GM23338 (cell line): ENCODE measurements at regions not wholly inside any gene's neighbourhood (a gene's known extent, or its start where the extent isn't known, plus 50 kb on each side); places are given as distances from the start of the nearest gene placed in this dataset.

Source experiments
- ATAC-seq: fragments of 200-7000 bp; cut with Tn5 transposase; 3 replicates; pipeline ENCODE4 v1.9.1; 2020
- DNase-seq: peaks from one replicate; pipeline ENCODE4 v3.0.0-alpha.2; 2015; ENCODE audit warnings: low spot score
- H2AFZ ChIP-seq: fragments of 200-600 bp; sonication (generic); 2 replicates; pipeline ENCODE4 v1.8.0; 2016; ENCODE audit warnings: antibody characterized with exemption, mild to moderate bottlenecking, moderate library complexity
- H3F3A ChIP-seq: fragments of 200-600 bp; sonication (generic); replicated peaks from 2 replicates; pipeline ENCODE4 v1.8.0; 2017; ENCODE audit warnings: antibody characterized with exemption, mixed run types, low read depth
- H3K27ac ChIP-seq: fragments of 200-600 bp; sonication (generic); 2 replicates; pipeline ENCODE4 v1.6.1; 2016; ENCODE audit warnings: low read depth
- H3K27me3 ChIP-seq: fragments of 200-600 bp; sonication (generic); 2 replicates; pipeline ENCODE4 v1.8.0; 2016; ENCODE audit warnings: mild to moderate bottlenecking, mixed run types, moderate library complexity; ENCODE audit not compliant: insufficient read depth
- H3K36me3 ChIP-seq: fragments of 200-600 bp; sonication (generic); 2 replicates; pipeline ENCODE4 v1.8.0; 2016; ENCODE audit warnings: mild to moderate bottlenecking; ENCODE audit not compliant: insufficient read depth
- H3K4me1 ChIP-seq: fragments of 200-600 bp; sonication (generic); 2 replicates; pipeline ENCODE4 v1.8.0; 2016; ENCODE audit warnings: mild to moderate bottlenecking, moderate library complexity; ENCODE audit not compliant: insufficient read depth
- H3K4me2 ChIP-seq: fragments of 200-600 bp; sonication (generic); 2 replicates; pipeline ENCODE4 v1.7.1; 2017; ENCODE audit warnings: mixed run types
- H3K4me3 ChIP-seq: fragments of 200-600 bp; sonication (generic); 2 replicates; pipeline ENCODE4 v1.6.1; 2016; ENCODE audit warnings: mixed run types
- H3K79me2 ChIP-seq: fragments of 200-600 bp; sonication (generic); replicated peaks from 2 replicates; pipeline ENCODE4 v1.8.0; 2017; ENCODE audit warnings: mild to moderate bottlenecking; ENCODE audit not compliant: insufficient read depth
- H3K9me2 ChIP-seq: fragments of 200-600 bp; sonication (generic); 2 replicates; pipeline ENCODE4 v1.8.0; 2017; ENCODE audit not compliant: insufficient read depth
- H4K20me1 ChIP-seq: fragments of 200-600 bp; sonication (generic); replicated peaks from 2 replicates; pipeline ENCODE4 v1.8.0; 2017; ENCODE audit warnings: mild to moderate bottlenecking; ENCODE audit not compliant: insufficient read depth
- H3K27ac Mint-ChIP-seq: 2 replicates; pipeline ENCODE4 v1.8.0; 2020; ENCODE audit warnings: inconsistent platforms, mild to moderate bottlenecking, moderate library complexity, mixed read lengths
- H3K27me3 Mint-ChIP-seq: 3 replicates; pipeline ENCODE4 v1.8.0; 2022; ENCODE audit warnings: low read depth, mild to moderate bottlenecking, moderate library complexity, mixed read lengths, inconsistent platforms; ENCODE audit not compliant: insufficient read depth, poor library complexity
- H3K36me3 Mint-ChIP-seq: 3 replicates; pipeline ENCODE4 v1.8.0; 2021; ENCODE audit warnings: low read depth, mild to moderate bottlenecking, inconsistent platforms, moderate library complexity, mixed read lengths
- H3K4me1 Mint-ChIP-seq: 3 replicates; pipeline ENCODE4 v1.8.0; 2020; ENCODE audit warnings: mild to moderate bottlenecking, inconsistent platforms, mixed read lengths
- H3K4me3 Mint-ChIP-seq: 3 replicates; pipeline ENCODE4 v1.8.0; 2021; ENCODE audit warnings: moderate library complexity, mild to moderate bottlenecking, inconsistent platforms, mixed read lengths
- H3K9me3 Mint-ChIP-seq: 3 replicates; pipeline ENCODE4 v1.8.0; 2020; ENCODE audit warnings: moderate library complexity, mild to moderate bottlenecking, inconsistent platforms, mixed read lengths
- CTCF ChIP-seq, 2 experiments: fragments of 200-600 bp in 1 of 2; sonication (generic) in 1 of 2; conservative IDR thresholded peaks; 2 replicates each; pipeline versions ENCODE4 v1.5.1 to v1.6.1; 2016 to 2017; ENCODE audit warnings: antibody characterized with exemption in 2 of 2, low read depth in 2 of 2, mild to moderate bottlenecking in 2 of 2, moderate library complexity in 1 of 2
- EZH2 ChIP-seq: fragments of 200-600 bp; sonication (generic); IDR thresholded peaks from one replicate; pipeline ENCODE4 v1.8.0; 2017; ENCODE audit warnings: antibody characterized with exemption, mild to moderate bottlenecking, low read depth; ENCODE audit not compliant: unreplicated experiment
- EZH2phosphoT487 ChIP-seq: fragments of 200-600 bp; sonication (generic); IDR thresholded peaks from one replicate; pipeline ENCODE4 v1.8.1; 2018; ENCODE audit warnings: antibody characterized with exemption; ENCODE audit not compliant: unreplicated experiment
- JUNB ChIP-seq: IDR thresholded peaks from one replicate; pipeline ENCODE4 v1.6.1; 2016; ENCODE audit warnings: antibody characterized with exemption; ENCODE audit not compliant: unreplicated experiment
- NANOG ChIP-seq: IDR thresholded peaks from 2 replicates; pipeline ENCODE4 v1.6.1; 2016; ENCODE audit warnings: antibody characterized with exemption, borderline replicate concordance
- STAT1 ChIP-seq: IDR thresholded peaks from one replicate; pipeline ENCODE4 v1.6.1; 2016; ENCODE audit warnings: antibody characterized with exemption; ENCODE audit not compliant: unreplicated experiment
- ZNF114 ChIP-seq: fragments of 250-450 bp; sonication (Bioruptor Pico); IDR thresholded peaks from 2 replicates; pipeline ENCODE4 v1.5.0; 2020; ENCODE audit warnings: mild to moderate bottlenecking, moderate library complexity
- ZNF331 ChIP-seq: fragments of 250-450 bp; sonication (Bioruptor Pico); IDR thresholded peaks from 2 replicates; pipeline ENCODE4 v1.5.0; 2020; ENCODE audit warnings: low read depth, mild to moderate bottlenecking, moderate library complexity
- ZNF462 ChIP-seq: fragments of 250-450 bp; sonication (Bioruptor Pico); IDR thresholded peaks from 2 replicates; pipeline ENCODE4 v1.5.0; 2020; ENCODE audit warnings: mild to moderate bottlenecking, moderate library complexity
- TF ChIP-seq, protein P1 (sequence below): IDR thresholded peaks from one replicate; pipeline ENCODE4 v1.6.1; 2018; ENCODE audit warnings: antibody characterized with exemption; ENCODE audit not compliant: unreplicated experiment
- TF ChIP-seq, protein P2 (sequence below): IDR thresholded peaks from 2 replicates; pipeline ENCODE4 v1.6.1; 2016; ENCODE audit warnings: antibody characterized with exemption

DNA sequence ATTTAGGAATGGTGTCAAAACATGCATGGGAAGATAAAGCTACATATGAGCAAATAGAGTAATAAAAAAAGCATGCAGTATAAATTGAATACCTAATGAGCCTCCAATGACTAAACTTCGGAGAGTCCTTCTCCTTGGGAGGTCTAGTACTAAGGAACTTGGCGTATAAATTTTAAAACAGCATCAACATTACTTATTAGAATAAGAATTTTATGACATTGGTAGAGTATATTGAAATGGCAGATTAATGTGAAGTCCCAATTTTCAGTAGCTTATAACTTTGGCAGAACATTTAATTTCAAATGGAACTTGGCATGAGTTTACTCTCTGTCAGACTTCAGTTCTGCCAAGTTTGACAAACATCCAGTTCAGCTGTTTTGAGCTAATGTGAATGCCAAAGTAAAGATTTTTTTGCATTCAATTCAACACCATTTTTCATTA, 104.7 kb upstream of the RGS18 start:
- Histone ChIP-seq H3F3A (no peaks in the 10 kb centered on the region), H3K4me3 (no peak overlapping the region), H3K9me2 (no peaks in the 10 kb centered on the region), H3K4me1 (no peaks in the 10 kb centered on the region), H2AFZ (no peak overlapping the region), H3K79me2 (no peaks in the 10 kb centered on the region), H4K20me1 (no peaks in the 10 kb centered on the region), H3K4me2 (no peak overlapping the region), H3K27ac (no peak overlapping the region), H3K36me3 (no peaks in the 10 kb centered on the region), H3K27me3 (no peaks in the 10 kb centered on the region)
- no peaks in the 10 kb centered on the region for H3K4me1 Mint-ChIP-seq
- ATAC-seq (no peak), DNase-seq (no peak)
- H3K36me3 Mint-ChIP-seq, result no peaks in the 10 kb centered on the region
- TF ChIP-seq EZH2phosphoT487 (no peak), EZH2 (no peak), ZNF114 (CRISPR knock-in tag) (no peak), JUNB (no peak), STAT1 (no peak), ZNF462 (CRISPR knock-in tag) (no peak), CTCF (conservative IDR thresholded peaks at IDR 0.05; ENCODE audit: low read depth in 2 of 2) (no peak), ZNF331 (CRISPR knock-in tag) (no peak), NANOG (no peak)
- TF ChIP-seq, protein P1, sequence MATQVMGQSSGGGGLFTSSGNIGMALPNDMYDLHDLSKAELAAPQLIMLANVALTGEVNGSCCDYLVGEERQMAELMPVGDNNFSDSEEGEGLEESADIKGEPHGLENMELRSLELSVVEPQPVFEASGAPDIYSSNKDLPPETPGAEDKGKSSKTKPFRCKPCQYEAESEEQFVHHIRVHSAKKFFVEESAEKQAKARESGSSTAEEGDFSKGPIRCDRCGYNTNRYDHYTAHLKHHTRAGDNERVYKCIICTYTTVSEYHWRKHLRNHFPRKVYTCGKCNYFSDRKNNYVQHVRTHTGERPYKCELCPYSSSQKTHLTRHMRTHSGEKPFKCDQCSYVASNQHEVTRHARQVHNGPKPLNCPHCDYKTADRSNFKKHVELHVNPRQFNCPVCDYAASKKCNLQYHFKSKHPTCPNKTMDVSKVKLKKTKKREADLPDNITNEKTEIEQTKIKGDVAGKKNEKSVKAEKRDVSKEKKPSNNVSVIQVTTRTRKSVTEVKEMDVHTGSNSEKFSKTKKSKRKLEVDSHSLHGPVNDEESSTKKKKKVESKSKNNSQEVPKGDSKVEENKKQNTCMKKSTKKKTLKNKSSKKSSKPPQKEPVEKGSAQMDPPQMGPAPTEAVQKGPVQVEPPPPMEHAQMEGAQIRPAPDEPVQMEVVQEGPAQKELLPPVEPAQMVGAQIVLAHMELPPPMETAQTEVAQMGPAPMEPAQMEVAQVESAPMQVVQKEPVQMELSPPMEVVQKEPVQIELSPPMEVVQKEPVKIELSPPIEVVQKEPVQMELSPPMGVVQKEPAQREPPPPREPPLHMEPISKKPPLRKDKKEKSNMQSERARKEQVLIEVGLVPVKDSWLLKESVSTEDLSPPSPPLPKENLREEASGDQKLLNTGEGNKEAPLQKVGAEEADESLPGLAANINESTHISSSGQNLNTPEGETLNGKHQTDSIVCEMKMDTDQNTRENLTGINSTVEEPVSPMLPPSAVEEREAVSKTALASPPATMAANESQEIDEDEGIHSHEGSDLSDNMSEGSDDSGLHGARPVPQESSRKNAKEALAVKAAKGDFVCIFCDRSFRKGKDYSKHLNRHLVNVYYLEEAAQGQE, result no peak
- TF ChIP-seq, protein P2, sequence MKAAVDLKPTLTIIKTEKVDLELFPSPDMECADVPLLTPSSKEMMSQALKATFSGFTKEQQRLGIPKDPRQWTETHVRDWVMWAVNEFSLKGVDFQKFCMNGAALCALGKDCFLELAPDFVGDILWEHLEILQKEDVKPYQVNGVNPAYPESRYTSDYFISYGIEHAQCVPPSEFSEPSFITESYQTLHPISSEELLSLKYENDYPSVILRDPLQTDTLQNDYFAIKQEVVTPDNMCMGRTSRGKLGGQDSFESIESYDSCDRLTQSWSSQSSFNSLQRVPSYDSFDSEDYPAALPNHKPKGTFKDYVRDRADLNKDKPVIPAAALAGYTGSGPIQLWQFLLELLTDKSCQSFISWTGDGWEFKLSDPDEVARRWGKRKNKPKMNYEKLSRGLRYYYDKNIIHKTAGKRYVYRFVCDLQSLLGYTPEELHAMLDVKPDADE, result no peak
- no peaks in the 10 kb centered on the region for H3K27me3 Mint-ChIP-seq
- no peak overlapping the region for H3K27ac Mint-ChIP-seq
- no peaks in the 10 kb centered on the region for H3K9me3 Mint-ChIP-seq
- no peak overlapping the region for H3K4me3 Mint-ChIP-seq
